GM10248 (cell line): ENCODE measurements at regions not wholly inside any gene's neighbourhood (a gene's known extent, or its start where the extent isn't known, plus 50 kb on each side); places are given as distances from the start of the nearest gene placed in this dataset.

Experiments
- CTCF ChIA-PET: fragments of 300-600 bp; sonication (Branson Sonifier 250); formaldehyde crosslinking; extraction: SDS; loops from one replicate; lab custom pipeline; 2021; ENCODE audit warnings: antibody characterized with exemption; lab: Yijun Ruan, JAX
- POLR2A ChIA-PET: fragments of 350-650 bp; sonication (Branson Sonifier 250); formaldehyde crosslinking; extraction: SDS; loops from one replicate; lab custom pipeline; 2020; ENCODE audit warnings: antibody characterized with exemption; lab: Yijun Ruan, JAX
- DNase-seq: peaks from one replicate; pipeline ENCODE4 v3.0.0; 2012; ENCODE audit errors: extremely low spot score
- CTCF ChIP-seq: IDR thresholded peaks from 2 replicates; pipeline ENCODE4 v1.5.1; 2012; ENCODE audit warnings: mild to moderate bottlenecking, low read depth; ENCODE audit errors: extremely low read depth, missing control alignments, control extremely low read depth

- DNase-seq: no peak
- CTCF ChIA-PET: interaction anchor here (1.5 kb wide), 1 partner anchor 66 kb away, joined by 3 read pairs; no protein-coding TSS in a partner anchor
- POLR2A ChIA-PET: no interaction called here
Observed at GRCh38 chr15:38062696-38063095, 128.3 kb downstream of the TMCO5A start.

GRCh38 chr15:38065721-38066345, 131.4 kb downstream of the TMCO5A start:
- ChIA-PET CTCF (interaction anchor here (1.0 to 4.3 kb wide), 3 partner anchors 10 to 19 kb away, joined by 3 to 13 read pairs (median 4); no protein-coding TSS in a partner anchor), POLR2A (no interaction called here)
- no peak for DNase-seq
- no peak for TF ChIP-seq CTCF

More at GRCh38 chr15:38062696-38063095, 128.3 kb downstream of the TMCO5A start:
- TF ChIP-seq CTCF: no peak

GRCh38 chr15:38066612-38067011, 132.2 kb downstream of the TMCO5A start:
- POLR2A ChIA-PET: no interaction called here
- no peak for TF ChIP-seq CTCF
- DNase-seq: no peak
- CTCF ChIA-PET: interaction anchor here (1.0 to 4.3 kb wide), 3 partner anchors 9 to 18 kb away, joined by 3 to 13 read pairs (median 4); no protein-coding TSS in a partner anchor

GRCh38 chr15:38068626-38069391, 134.4 kb downstream of the TMCO5A start:
- ChIA-PET POLR2A (interaction anchor here (0.6 kb wide), 1 partner anchor 12 kb away, joined by 3 read pairs; no protein-coding TSS in a partner anchor), CTCF (interaction anchor here (1.3 to 4.3 kb wide), 3 partner anchors 9 to 639 kb away, joined by 3 to 13 read pairs (median 9); no protein-coding TSS in a partner anchor)
- TF ChIP-seq CTCF: no peak
- peak; percentile 50 for DNase-seq

- DNase-seq: no peak
- POLR2A ChIA-PET: no interaction called here
- CTCF ChIA-PET: interaction anchor here (1.3 to 4.3 kb wide), 3 partner anchors 9 to 638 kb away, joined by 3 to 13 read pairs (median 9); no protein-coding TSS in a partner anchor
- no peak for TF ChIP-seq CTCF
Observed at GRCh38 chr15:38069511-38070011, 135.1 kb downstream of the TMCO5A start.

- ChIA-PET POLR2A (no interaction called here), CTCF (no interaction called here)
- no peak for TF ChIP-seq CTCF
- no peak for DNase-seq
Observed at GRCh38 chr15:38070778-38071177, 136.3 kb downstream of the TMCO5A start.
